H1 (cell line): ENCODE measurements at regions not wholly inside any gene's neighbourhood (a gene's known extent, or its start where the extent isn't known, plus 50 kb on each side); places are given as distances from the start of the nearest gene placed in this dataset.

Experiments
- CTCF ChIP-seq, 3 experiments: IDR thresholded peaks; 1 replicate in 2 of 3; 2 replicates in 1 of 3; pipeline versions ENCODE4 v1.5.1 to v1.6.1; 2011; ENCODE audit warnings: low read length in 3 of 3, mild to moderate bottlenecking in 3 of 3, inconsistent platforms in 2 of 3, low read depth in 1 of 3, moderate library complexity in 1 of 3; ENCODE audit not compliant: insufficient read depth in 1 of 3; ENCODE audit errors: control extremely low read depth in 1 of 3
- FOSL1 ChIP-seq: IDR thresholded peaks from 2 replicates; pipeline ENCODE4 v1.6.1; 2011; ENCODE audit warnings: mild to moderate bottlenecking, low read depth, low read length, moderate library complexity; ENCODE audit not compliant: insufficient read depth
- PHF8 ChIP-seq: fragments of 200-600 bp; sonication (generic); conservative IDR thresholded peaks from 2 replicates; pipeline ENCODE4 v1.7.1; 2012; ENCODE audit warnings: low read depth, mild to moderate bottlenecking, inconsistent platforms, low read length, moderate library complexity
- RNF2 ChIP-seq: fragments of 200-900, 300-1000 bp; sonication (generic); IDR thresholded peaks from 2 replicates; pipeline ENCODE4 v1.7.1; 2016; ENCODE audit warnings: borderline replicate concordance, low read depth, mild to moderate bottlenecking, antibody characterized with exemption, low read length; ENCODE audit not compliant: poor library complexity, severe bottlenecking; ENCODE audit errors: missing control alignments

- TF ChIP-seq FOSL1: no peak
- no peak for TF ChIP-seq CTCF (IDR thresholded peaks at IDR 0.05; ENCODE audit: control extremely low read depth in 1 of 3, insufficient read depth in 1 of 3, low read depth in 1 of 3, low read length in 3 of 3)
- TF ChIP-seq RNF2: no peak
- TF ChIP-seq PHF8: no peak
These were observed 356.3 kb upstream of the SETBP1 start for GRCh38 chr18:44324361-44324760.
